ENCODE measurements at regions not wholly inside any gene's neighbourhood (a gene's known extent, or its start where the extent isn't known, plus 50 kb on each side); places are given as distances from the start of the nearest gene placed in this dataset.

- Histone ChIP-seq H3K4me1 (ENCODE audit: control insufficient read depth in 1 of 2, low read depth in 2 of 2) (no peaks in the 10 kb centered on the region), H3K9me3 (no peaks in the 10 kb centered on the region), H3K27ac (no peak overlapping the region), H3K4me3 (no peak overlapping the region), H3K27me3 (replicated peaks; ENCODE audit: insufficient read depth) (no peaks in the 10 kb centered on the region), H3K36me3 (no peaks in the 10 kb centered on the region)
- ATAC-seq (ENCODE audit: insufficient number of reproducible peaks, low FRiP score, low read depth) (no peak), DNase-seq (ENCODE audit: low spot score) (no peak)
- TF ChIP-seq CTCF (IDR thresholded peaks at IDR 0.05): peak; percentile 11
These were observed 198.0 kb upstream of the MPHOSPH6 start for GRCh38 chr16:82368041-82368440.

GRCh38 chr16:82366462-82366861, 196.4 kb upstream of the MPHOSPH6 start:
- DNase-seq (ENCODE audit: low spot score): no peak
- Histone ChIP-seq H3K4me3 (no peak overlapping the region), H3K9me3 (no peaks in the 10 kb centered on the region), H3K4me1 (ENCODE audit: control insufficient read depth in 1 of 2, low read depth in 2 of 2) (no peaks in the 10 kb centered on the region), H3K27ac (no peak overlapping the region), H3K36me3 (no peaks in the 10 kb centered on the region), H3K27me3 (replicated peaks; ENCODE audit: insufficient read depth) (no peaks in the 10 kb centered on the region)
- TF ChIP-seq CTCF (IDR thresholded peaks at IDR 0.05): no peak
- ATAC-seq (ENCODE audit: insufficient number of reproducible peaks, low FRiP score, low read depth): no peak

- H3K4me3 ChIP-seq: no peak overlapping the region
- no peaks in the 10 kb centered on the region for H3K9me3 ChIP-seq
- no peak for ATAC-seq (ENCODE audit: insufficient number of reproducible peaks, low FRiP score, low read depth)
- H3K27me3 ChIP-seq (replicated peaks; ENCODE audit: insufficient read depth): no peaks in the 10 kb centered on the region
- TF ChIP-seq CTCF (IDR thresholded peaks at IDR 0.05): no peak
- H3K27ac ChIP-seq: no peak overlapping the region
- no peaks in the 10 kb centered on the region for H3K4me1 ChIP-seq (ENCODE audit: control insufficient read depth in 1 of 2, low read depth in 2 of 2)
- no peaks in the 10 kb centered on the region for H3K36me3 ChIP-seq
- DNase-seq (ENCODE audit: low spot score): no peak
These were observed 194.7 kb upstream of the MPHOSPH6 start for GRCh38 chr16:82364690-82365089.

GRCh38 chr16:82363026-82363816, 193.2 kb upstream of the MPHOSPH6 start:
- no peak for ATAC-seq (ENCODE audit: insufficient number of reproducible peaks, low FRiP score, low read depth)
- no peak overlapping the region for H3K27ac ChIP-seq
- no peak for DNase-seq (ENCODE audit: low spot score)
- H3K4me3 ChIP-seq: no peak overlapping the region
- H3K4me1 ChIP-seq (ENCODE audit: control insufficient read depth in 1 of 2, low read depth in 2 of 2): no peaks in the 10 kb centered on the region
- TF ChIP-seq CTCF (IDR thresholded peaks at IDR 0.05): no peak
- H3K36me3 ChIP-seq: no peaks in the 10 kb centered on the region
- no peaks in the 10 kb centered on the region for H3K27me3 ChIP-seq (replicated peaks; ENCODE audit: insufficient read depth)
- H3K9me3 ChIP-seq: no peaks in the 10 kb centered on the region

GRCh38 chr16:82361885-82362284, 191.9 kb upstream of the MPHOSPH6 start:
- H3K27ac ChIP-seq: no peak overlapping the region
- no peaks in the 10 kb centered on the region for H3K36me3 ChIP-seq
- no peaks in the 10 kb centered on the region for H3K4me1 ChIP-seq (ENCODE audit: control insufficient read depth in 1 of 2, low read depth in 2 of 2)
- TF ChIP-seq CTCF (IDR thresholded peaks at IDR 0.05): no peak
- H3K27me3 ChIP-seq (replicated peaks; ENCODE audit: insufficient read depth): no peaks in the 10 kb centered on the region
- DNase-seq (ENCODE audit: low spot score) (no peak), ATAC-seq (ENCODE audit: insufficient number of reproducible peaks, low FRiP score, low read depth) (no peak)
- no peaks in the 10 kb centered on the region for H3K9me3 ChIP-seq
- H3K4me3 ChIP-seq: no peak overlapping the region

All from thoracic aorta (tissue), 2 donors.